ENCODE measurements at regions not wholly inside any gene's neighbourhood (a gene's known extent, or its start where the extent isn't known, plus 50 kb on each side); places are given as distances from the start of the nearest gene placed in this dataset.

DNA sequence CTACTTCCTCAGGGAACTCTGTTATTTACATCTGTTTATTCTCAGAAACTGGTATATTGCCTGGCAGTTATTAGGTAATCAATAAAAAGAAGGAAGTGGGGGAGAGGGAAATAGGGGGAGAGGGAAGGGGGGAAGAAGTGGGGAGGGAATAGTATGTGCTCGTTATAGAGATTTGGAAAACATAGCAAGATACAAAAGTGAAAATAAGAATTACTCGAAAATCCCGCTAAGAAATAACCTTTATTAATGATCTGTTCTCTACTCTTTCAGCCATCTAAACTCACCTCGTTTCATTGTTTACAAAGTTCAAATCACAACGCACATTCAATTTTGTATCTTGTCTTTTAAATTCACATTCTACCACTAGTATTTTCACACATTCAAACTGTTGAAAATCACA is 63.0 kb upstream of the CDCA7L start:
- POLR2A ChIA-PET, result no interaction called here
- H3K4me1 Mint-ChIP-seq, result no peaks in the 10 kb centered on the region

DNA sequence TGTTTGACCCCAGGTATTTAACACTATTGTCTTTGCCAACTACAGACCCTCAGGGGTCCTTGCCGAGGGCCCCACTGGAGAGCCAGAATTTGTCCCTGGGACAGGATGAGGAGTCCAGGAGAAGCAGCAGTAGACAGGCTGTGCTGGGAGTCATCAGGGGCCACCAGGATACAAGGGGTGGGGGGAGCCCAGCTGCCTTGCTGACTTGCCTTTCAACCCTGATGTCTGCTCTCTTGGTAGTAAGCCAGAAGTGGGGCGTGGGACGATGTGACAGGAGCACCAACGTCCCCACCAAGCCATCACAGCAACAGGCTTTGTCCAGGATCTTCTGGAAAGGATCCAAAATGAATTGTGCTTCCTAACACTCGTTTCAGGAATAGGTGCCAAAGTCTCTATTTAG is 62.4 kb upstream of the CDCA7L start:
- no peaks in the 10 kb centered on the region for H3K4me1 ChIP-seq (ENCODE audit: control insufficient read depth in 2 of 2, insufficient read depth in 2 of 2, low read length in 2 of 2)
- DNase-seq, result no peak
- H3K4me3 Mint-ChIP-seq, result no peak overlapping the region
- ChIA-PET CTCF (no interaction called here), POLR2A (no interaction called here)
- no peaks in the 10 kb centered on the region for H3K36me3 Mint-ChIP-seq
- H3K27me3 ChIP-seq (ENCODE audit: control insufficient read depth in 2 of 2, insufficient read depth in 2 of 2, low read length in 2 of 2), result no peaks in the 10 kb centered on the region
- no peaks in the 10 kb centered on the region for H3K9me3 Mint-ChIP-seq
- no peaks in the 10 kb centered on the region for H3K36me3 ChIP-seq (ENCODE audit: control insufficient read depth in 2 of 3, insufficient read depth in 3 of 3, low read length in 3 of 3)
- no peak for ATAC-seq
- no peaks in the 10 kb centered on the region for H3K9me3 ChIP-seq (ENCODE audit: control insufficient read depth in 2 of 3, low read length in 3 of 3)
- H3K27ac Mint-ChIP-seq, result no peak overlapping the region
- peaks cover 0 to 16% (median 11%) of the 10 kb centered on the region in 5 donors for H3K27me3 Mint-ChIP-seq
- intact Hi-C loops (cut with micrococcal nuclease), result loop anchor here (10.0 kb wide), 3 partner anchors 243 to 1223 kb away; partner anchors contain the start of gene SP8 (in 1 of the 2)
- no peaks in the 10 kb centered on the region for H3K4me1 Mint-ChIP-seq
- H3K27ac ChIP-seq (ENCODE audit: low read depth, low read length), result no peak overlapping the region
- H3K4me3 ChIP-seq (ENCODE audit: low read length), result no peak overlapping the region

More for the DNA sequence above, 63.0 kb upstream of the CDCA7L start:
- intact Hi-C loops (cut with micrococcal nuclease), result loop anchor here (10.0 kb wide), 3 partner anchors 244 to 1224 kb away; partner anchors contain the start of gene SP8 (in 1 of the 2)
- Mint-ChIP-seq H3K4me3 (no peak overlapping the region), H3K27me3 (peaks cover 0 to 15% (median 11%) of the 10 kb centered on the region in 5 donors), H3K9me3 (no peaks in the 10 kb centered on the region), H3K36me3 (no peaks in the 10 kb centered on the region), H3K27ac (no peak overlapping the region)
- ATAC-seq (no peak), DNase-seq (no peak)
- CTCF ChIA-PET, result no interaction called here
- no peaks in the 10 kb centered on the region for H3K27me3 ChIP-seq (ENCODE audit: control insufficient read depth in 2 of 2, insufficient read depth in 2 of 2, low read length in 2 of 2)
- no peak overlapping the region for H3K4me3 ChIP-seq (ENCODE audit: low read length)
- no peaks in the 10 kb centered on the region for H3K36me3 ChIP-seq (ENCODE audit: control insufficient read depth in 2 of 3, insufficient read depth in 3 of 3, low read length in 3 of 3)
- H3K27ac ChIP-seq (ENCODE audit: low read depth, low read length), result no peak overlapping the region
- no peaks in the 10 kb centered on the region for H3K4me1 ChIP-seq (ENCODE audit: control insufficient read depth in 2 of 2, insufficient read depth in 2 of 2, low read length in 2 of 2)
- H3K9me3 ChIP-seq (ENCODE audit: control insufficient read depth in 2 of 3, low read length in 3 of 3), result no peaks in the 10 kb centered on the region

DNA sequence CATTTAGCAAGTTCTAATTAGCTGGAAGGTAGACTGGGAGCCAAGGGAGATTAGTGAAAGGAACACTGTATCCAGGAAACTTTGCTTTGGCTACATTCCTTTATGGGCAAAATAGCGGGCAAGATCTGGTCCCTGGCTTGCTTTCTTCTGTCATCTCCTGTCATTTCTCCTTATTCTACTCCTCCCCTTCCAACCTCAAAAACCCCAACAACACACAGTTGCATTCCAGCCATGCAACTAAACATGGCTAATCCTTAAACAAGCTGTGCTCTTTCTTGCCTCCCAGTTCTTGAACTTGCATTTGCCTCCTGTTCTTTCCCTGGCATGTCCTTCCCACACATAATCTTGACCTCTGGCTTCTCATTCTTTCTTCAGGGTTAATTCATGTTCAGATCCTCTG is 59.5 kb upstream of the CDCA7L start:
- H3K27ac Mint-ChIP-seq, result no peak overlapping the region
- no peak overlapping the region for H3K4me3 Mint-ChIP-seq
- Histone ChIP-seq H3K4me1 (ENCODE audit: control insufficient read depth in 2 of 2, insufficient read depth in 2 of 2, low read length in 2 of 2) (no peaks in the 10 kb centered on the region), H3K9me3 (ENCODE audit: control insufficient read depth in 2 of 3, low read length in 3 of 3) (no peaks in the 10 kb centered on the region), H3K27me3 (ENCODE audit: control insufficient read depth in 2 of 2, insufficient read depth in 2 of 2, low read length in 2 of 2) (no peaks in the 10 kb centered on the region), H3K4me3 (ENCODE audit: low read length) (no peak overlapping the region), H3K27ac (ENCODE audit: low read depth, low read length) (no peak overlapping the region), H3K36me3 (ENCODE audit: control insufficient read depth in 2 of 3, insufficient read depth in 3 of 3, low read length in 3 of 3) (no peaks in the 10 kb centered on the region)
- H3K4me1 Mint-ChIP-seq, result peaks cover 0 to 7% (median 2%) of the 10 kb centered on the region in 7 donors
- intact Hi-C loops (cut with micrococcal nuclease), result loop anchor here (10.0 kb wide), 3 partner anchors 240 to 1220 kb away; partner anchors contain the start of gene SP8 (in 1 of the 2)
- no peak for DNase-seq
- ChIA-PET CTCF (no interaction called here), POLR2A (no interaction called here)
- peaks cover 0 to 18% (median 11%) of the 10 kb centered on the region in 5 donors for H3K27me3 Mint-ChIP-seq
- ATAC-seq, result no peak
- no peaks in the 10 kb centered on the region for H3K36me3 Mint-ChIP-seq
- H3K9me3 Mint-ChIP-seq, result no peaks in the 10 kb centered on the region

DNA sequence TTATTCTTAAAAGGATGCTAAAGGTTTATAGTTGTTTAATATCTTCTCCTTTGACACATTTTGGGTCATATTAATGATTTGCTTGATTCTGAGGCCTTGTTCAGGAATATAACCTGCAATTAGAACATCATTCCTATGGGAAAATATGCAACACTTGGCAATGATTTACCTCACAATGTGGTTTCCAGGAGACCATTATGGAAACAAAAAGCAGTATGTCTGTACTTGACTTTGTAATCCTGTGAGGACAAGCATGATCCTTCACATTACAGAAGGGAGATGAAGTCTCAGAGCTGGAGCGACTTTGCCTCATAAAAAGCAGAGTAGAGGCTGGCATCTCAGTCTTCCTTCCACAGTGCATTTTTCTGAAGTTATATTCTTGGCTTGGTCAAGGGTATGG is 57.0 kb upstream of the CDCA7L start:
- ATAC-seq (no peak), DNase-seq (no peak)
- POLR2A ChIA-PET, result no interaction called here
- Mint-ChIP-seq H3K9me3 (no peaks in the 10 kb centered on the region), H3K4me3 (no peak overlapping the region), H3K27ac (no peak overlapping the region), H3K36me3 (no peaks in the 10 kb centered on the region), H3K27me3 (peaks cover 0 to 17% (median 9%) of the 10 kb centered on the region in 5 donors), H3K4me1 (peaks cover 0 to 7% (median 2%) of the 10 kb centered on the region in 7 donors)
- Histone ChIP-seq H3K27ac (ENCODE audit: low read depth, low read length) (no peak overlapping the region), H3K36me3 (ENCODE audit: control insufficient read depth in 2 of 3, insufficient read depth in 3 of 3, low read length in 3 of 3) (no peaks in the 10 kb centered on the region), H3K27me3 (ENCODE audit: control insufficient read depth in 2 of 2, insufficient read depth in 2 of 2, low read length in 2 of 2) (no peaks in the 10 kb centered on the region), H3K9me3 (ENCODE audit: control insufficient read depth in 2 of 3, low read length in 3 of 3) (no peaks in the 10 kb centered on the region), H3K4me3 (ENCODE audit: low read length) (no peak overlapping the region), H3K4me1 (ENCODE audit: control insufficient read depth in 2 of 2, insufficient read depth in 2 of 2, low read length in 2 of 2) (no peaks in the 10 kb centered on the region)
- CTCF ChIA-PET, result no interaction called here
- intact Hi-C loops (cut with micrococcal nuclease), result loop anchor here (5.0 to 10.0 kb wide), 8 partner anchors 105 to 1225 kb away; partner anchors contain the start of genes SP4 (in 1 of the 2) and SP8 (in 1 of the 2)

DNA sequence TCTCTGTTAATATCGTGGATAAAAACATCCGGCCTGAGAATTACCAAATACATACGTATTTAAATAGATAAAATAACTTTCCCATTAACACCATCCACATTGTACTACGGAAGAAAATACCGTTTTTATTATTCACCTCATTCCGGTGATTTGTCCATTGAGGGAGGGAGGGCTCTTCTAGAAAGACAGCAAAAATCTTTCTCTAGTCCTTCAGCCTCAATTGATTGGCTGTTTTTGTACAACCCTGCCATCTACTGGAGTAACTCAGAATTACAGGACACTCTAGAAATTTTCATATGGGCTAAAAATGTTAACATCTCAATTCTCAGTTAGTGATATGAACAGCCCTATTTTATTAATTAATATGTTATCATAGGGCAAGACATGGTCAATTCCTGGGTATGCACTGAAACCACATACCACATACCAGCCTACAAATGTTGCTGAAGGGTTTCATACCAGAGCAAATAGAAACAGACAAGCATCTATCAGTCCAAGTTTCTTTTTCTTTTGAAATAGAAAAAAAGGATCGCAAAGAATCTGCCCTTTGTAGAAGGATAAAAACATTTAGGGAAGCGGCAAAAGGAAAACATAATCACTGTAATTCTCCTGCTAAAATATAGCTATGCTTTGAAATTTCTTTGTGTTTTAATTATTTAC is 55.8 kb upstream of the CDCA7L start:
- H3K9me3 Mint-ChIP-seq, result no peaks in the 10 kb centered on the region
- Histone ChIP-seq H3K27me3 (ENCODE audit: control insufficient read depth in 2 of 2, insufficient read depth in 2 of 2, low read length in 2 of 2) (no peaks in the 10 kb centered on the region), H3K27ac (ENCODE audit: low read depth, low read length) (no peak overlapping the region), H3K9me3 (ENCODE audit: control insufficient read depth in 2 of 3, low read length in 3 of 3) (no peaks in the 10 kb centered on the region), H3K4me3 (ENCODE audit: low read length) (no peak overlapping the region), H3K36me3 (ENCODE audit: control insufficient read depth in 2 of 3, insufficient read depth in 3 of 3, low read length in 3 of 3) (no peaks in the 10 kb centered on the region), H3K4me1 (ENCODE audit: control insufficient read depth in 2 of 2, insufficient read depth in 2 of 2, low read length in 2 of 2) (no peaks in the 10 kb centered on the region)
- ChIA-PET CTCF (interaction anchor here (0.5 to 1.0 kb wide), 2 partner anchors 11 to 745 kb away, joined by 4 read pairs; no protein-coding TSS in a partner anchor), POLR2A (no interaction called here)
- peak; percentile 81 for ATAC-seq
- DNase-seq, result peak in 7 of 9 donors; percentile 14 to 69 (median 61)
- peaks cover 0 to 15% (median 9%) of the 10 kb centered on the region in 5 donors for H3K27me3 Mint-ChIP-seq
- peaks cover 0 to 7% (median 2%) of the 10 kb centered on the region in 7 donors for H3K4me1 Mint-ChIP-seq
- intact Hi-C loops (cut with micrococcal nuclease), result loop anchor here (1.0 to 10.0 kb wide), 14 partner anchors 56 to 1224 kb away; partner anchors contain the start of genes CDCA7L (in 1 of the 2), SP4 (in 1 of the 2) and SP8 (in 1 of the 2)
- H3K4me3 Mint-ChIP-seq, result peak overlapping the region in 7 of 10 donors; percentile 37 to 75 (median 61)
- H3K27ac Mint-ChIP-seq, result peak overlapping the region in 2 of 9 donors; percentile 26 to 53
- H3K36me3 Mint-ChIP-seq, result no peaks in the 10 kb centered on the region

DNA sequence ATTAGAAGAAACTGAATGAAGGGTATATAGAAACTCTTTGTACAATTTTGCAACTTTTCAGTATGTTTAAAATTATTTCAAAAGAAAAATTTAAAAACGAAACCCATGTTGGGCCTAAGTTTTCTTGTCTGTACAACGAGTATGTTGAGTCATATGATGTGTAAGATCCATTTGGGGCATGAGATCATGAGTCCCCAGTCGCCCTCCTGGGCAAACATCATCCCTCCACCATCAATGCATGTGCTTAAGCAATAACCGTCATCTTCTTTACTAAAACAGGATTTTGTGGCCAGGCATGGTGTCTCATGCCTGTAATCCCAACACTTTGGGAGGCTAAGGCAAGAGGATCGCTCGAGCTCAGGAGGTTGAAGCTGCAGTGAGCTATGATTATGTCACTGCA is 54.2 kb upstream of the CDCA7L start:
- no peak overlapping the region for H3K4me3 ChIP-seq (ENCODE audit: low read length)
- POLR2A ChIA-PET, result no interaction called here
- DNase-seq (no peak), ATAC-seq (no peak)
- Mint-ChIP-seq H3K27ac (no peak overlapping the region), H3K4me3 (no peak overlapping the region), H3K36me3 (no peaks in the 10 kb centered on the region), H3K27me3 (peaks cover 0 to 11% (median 0%) of the 10 kb centered on the region in 5 donors), H3K4me1 (peaks cover 0 to 7% (median 2%) of the 10 kb centered on the region in 7 donors), H3K9me3 (no peaks in the 10 kb centered on the region)
- no peaks in the 10 kb centered on the region for H3K4me1 ChIP-seq (ENCODE audit: control insufficient read depth in 2 of 2, insufficient read depth in 2 of 2, low read length in 2 of 2)
- H3K27me3 ChIP-seq (ENCODE audit: control insufficient read depth in 2 of 2, insufficient read depth in 2 of 2, low read length in 2 of 2), result no peaks in the 10 kb centered on the region
- H3K36me3 ChIP-seq (ENCODE audit: control insufficient read depth in 2 of 3, insufficient read depth in 3 of 3, low read length in 3 of 3), result no peaks in the 10 kb centered on the region
- H3K27ac ChIP-seq (ENCODE audit: low read depth, low read length), result no peak overlapping the region
- H3K9me3 ChIP-seq (ENCODE audit: control insufficient read depth in 2 of 3, low read length in 3 of 3), result no peaks in the 10 kb centered on the region
- CTCF ChIA-PET, result interaction anchor here (0.6 kb wide), 4 partner anchors 276 to 643 kb away, joined by 3 read pairs; no protein-coding TSS in a partner anchor
- intact Hi-C loops (cut with micrococcal nuclease), result loop anchor here (5.0 to 10.0 kb wide), 8 partner anchors 103 to 1223 kb away; partner anchors contain the start of genes SP4 (in 1 of the 2) and SP8 (in 1 of the 2)

Data from naive thymus-derived CD4-positive, alpha-beta T cell (primary cell).